HG02588 (cell line): ENCODE measurements at regions not wholly inside any gene's neighbourhood (a gene's known extent, or its start where the extent isn't known, plus 50 kb on each side); places are given as distances from the start of the nearest gene placed in this dataset.

Experiments
- ATAC-seq: cut with Tn5 transposase; IDR thresholded peaks from one replicate; pipeline ENCODE4 v1.9.1; 2021; ENCODE audit warnings: mild to moderate bottlenecking, moderate library complexity; ENCODE audit not compliant: unreplicated experiment

DNA sequence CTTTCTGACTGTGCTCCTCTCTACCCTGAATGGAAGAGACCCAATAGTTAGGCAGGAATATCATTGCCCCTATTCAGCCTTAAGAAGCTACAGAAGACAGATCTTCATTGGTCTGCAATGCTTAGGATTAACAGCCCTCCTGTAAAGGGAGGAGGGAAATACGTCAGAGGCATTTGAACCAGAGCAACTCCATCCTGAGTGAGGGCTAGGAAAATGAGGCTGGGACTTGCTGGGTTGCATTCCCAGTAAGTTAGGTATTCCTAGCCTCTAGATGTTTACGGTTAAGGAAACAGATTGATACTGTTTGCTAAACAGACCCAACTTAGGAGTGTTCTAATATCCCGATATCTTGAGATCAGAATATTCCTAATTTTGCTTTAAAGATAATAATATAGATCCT lies 63.5 kb downstream of the PCDH18 start:
- ATAC-seq, result no peak

DNA sequence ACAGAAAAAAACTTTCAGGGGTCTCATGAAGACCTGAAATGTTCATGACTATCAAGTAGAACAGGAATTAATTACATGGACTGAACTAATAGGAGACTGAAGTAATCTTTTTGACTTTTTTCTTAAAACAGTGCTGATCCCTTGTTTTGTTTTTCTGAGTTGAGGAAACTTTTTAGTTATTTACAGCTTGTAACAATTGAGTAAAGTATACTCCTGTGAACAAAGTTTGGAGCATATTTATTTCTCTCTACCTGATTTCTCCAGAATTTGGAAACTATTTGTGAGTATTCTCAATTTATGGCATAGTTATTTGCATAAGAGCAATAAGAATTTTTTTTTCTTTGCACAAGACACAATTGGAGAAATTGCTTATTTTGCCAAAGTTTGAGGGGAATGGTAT lies 64.8 kb downstream of the PCDH18 start:
- ATAC-seq, result no peak

DNA sequence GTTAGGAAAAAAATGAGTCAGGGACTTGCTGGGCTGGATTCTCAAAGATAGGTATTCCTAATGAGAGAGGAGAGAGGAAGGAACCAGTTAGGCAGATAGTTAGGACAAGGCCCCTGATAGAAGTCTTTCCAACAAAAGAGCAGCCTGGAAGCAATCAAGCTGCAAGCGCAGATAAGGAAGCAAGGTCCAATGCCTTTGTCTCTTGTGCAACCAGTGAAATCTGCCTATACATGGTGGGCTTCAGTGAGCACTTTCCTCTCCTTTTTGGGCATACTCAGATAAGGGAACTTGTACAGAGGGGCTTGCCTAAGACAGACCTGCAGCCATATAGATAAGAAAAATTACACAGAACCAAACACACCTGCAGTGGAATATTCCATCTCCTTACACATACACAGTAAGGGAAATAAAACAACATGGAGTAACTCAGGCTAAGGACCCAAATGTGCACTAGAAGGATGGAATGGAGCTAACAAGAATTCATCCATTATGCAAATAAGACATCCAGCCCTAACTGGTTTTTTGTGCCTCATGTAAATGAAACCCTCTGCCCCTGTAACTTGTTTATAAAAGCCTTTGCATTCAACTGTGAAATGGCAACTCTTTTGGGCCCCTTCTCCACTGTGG lies 68.8 kb downstream of the PCDH18 start:
- ATAC-seq, result no peak

DNA sequence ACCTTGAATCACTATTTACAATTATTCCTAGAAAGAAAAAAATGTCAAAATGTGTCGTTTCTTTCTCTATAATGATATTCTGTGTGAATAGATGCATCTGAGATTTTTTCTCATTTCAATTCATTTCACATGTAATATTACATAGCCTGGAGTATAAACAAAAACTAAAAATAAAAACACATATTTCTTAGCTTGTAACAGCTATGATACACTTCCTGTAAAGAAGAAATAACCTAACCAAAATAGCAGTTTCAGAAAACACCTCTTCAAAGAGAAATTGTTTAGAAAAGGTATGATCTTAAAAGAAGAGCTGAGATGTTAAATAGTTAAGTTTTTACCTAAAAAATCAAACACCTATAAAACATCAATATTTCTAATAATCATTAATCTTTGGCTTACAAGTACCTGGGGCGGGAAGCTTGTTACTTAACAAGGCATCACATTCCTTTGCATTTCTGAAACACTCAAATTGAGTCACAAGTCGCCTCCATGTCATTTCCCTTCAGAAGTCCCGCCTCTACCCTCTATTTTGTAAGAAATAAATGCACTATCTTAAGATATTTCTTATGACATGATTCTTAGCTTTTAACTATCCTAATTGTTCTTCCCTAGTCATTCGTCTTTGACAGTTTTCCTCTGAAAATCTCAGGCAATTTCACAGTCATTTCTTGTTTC lies 76.5 kb downstream of the PCDH18 start:
- no peak for ATAC-seq

DNA sequence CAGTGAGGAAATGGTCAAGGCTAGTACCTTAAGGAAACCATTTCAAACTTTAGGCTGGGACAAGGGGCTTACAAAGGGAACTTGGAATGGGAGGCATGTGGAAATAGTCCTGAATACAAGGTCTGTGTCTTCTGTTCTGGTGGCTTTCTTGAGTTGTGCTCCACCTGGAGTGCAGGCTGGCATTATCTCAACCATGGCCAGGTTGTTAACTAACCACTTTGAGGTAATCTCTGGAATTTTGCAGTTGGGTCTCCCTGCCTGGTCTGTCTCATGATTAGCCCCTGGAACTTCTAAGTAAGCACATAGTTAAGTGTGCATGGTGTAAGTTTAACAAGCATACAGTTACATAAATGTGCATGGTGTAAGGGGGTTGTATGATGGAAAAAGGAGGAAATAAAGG lies 77.5 kb downstream of the PCDH18 start:
- ATAC-seq, result no peak

DNA sequence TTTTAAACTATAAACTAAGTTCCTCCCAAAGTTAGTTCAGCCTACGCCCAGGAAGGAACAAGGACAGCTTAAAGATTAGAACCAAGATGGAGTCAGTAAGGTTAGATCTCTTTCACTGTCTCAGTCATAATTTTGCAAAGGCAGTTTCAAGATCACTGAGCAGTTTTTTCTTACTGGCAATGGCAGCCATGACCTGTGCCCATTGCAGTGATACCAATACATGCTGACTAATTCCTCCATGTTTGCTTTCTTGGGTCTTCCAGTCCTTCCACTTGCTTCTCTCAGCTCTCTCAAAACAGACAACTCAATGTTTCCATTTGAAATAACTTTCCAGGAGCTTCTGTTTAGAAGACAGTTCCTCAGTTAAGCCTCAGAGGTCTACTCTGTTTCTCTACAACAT lies 79.5 kb downstream of the PCDH18 start:
- no peak for ATAC-seq

DNA sequence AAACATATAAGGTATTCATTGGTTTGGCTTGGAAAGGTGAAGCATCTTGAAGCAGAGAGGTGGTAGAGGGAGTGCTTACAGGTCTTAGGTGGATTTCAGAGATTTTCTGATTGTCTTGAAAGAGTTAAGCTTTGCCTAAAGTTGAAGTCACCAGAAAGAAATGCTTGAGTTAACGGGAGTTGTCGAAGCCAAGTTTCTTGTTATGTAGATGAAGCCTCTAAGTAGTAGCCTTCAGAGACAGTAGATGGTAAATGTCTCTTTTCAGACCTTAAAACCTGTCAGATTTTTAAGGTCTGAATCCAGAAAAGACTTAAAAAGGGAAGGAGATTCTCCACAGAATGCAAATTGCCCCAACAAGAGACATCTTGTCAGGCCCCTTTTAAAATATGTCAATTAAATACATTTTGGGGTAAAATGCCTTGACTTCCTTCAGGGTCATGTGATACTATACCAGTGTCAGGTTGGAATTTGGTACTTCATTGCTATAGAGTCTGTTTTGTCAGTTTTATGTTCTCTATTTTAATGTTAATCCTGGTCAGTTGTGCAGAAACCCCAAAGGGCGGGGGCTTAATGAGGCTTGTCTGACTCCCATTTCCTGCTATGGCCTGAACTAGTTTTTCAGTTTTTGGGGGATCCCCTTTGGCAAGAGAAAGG lies 81.0 kb downstream of the PCDH18 start:
- ATAC-seq, result no peak

DNA sequence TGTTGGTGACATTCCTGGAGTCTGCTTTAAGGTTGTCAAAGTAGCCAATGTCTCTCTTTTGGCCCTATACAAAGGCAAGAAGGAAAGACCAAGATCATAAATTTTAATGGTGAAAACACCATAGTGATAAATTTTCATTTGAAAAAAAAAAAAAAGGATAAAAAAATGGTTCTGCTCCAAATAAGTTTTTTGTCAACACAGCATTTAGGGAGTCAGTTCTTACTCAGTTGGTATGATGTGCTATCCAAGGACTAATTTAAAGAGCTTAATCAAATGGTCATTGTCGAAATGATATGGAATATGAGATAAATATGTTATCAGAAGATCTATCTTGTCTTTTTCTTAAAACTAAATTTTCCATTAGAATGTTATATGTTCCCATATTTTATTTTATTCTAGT lies 83.9 kb downstream of the PCDH18 start:
- ATAC-seq, result no peak

DNA sequence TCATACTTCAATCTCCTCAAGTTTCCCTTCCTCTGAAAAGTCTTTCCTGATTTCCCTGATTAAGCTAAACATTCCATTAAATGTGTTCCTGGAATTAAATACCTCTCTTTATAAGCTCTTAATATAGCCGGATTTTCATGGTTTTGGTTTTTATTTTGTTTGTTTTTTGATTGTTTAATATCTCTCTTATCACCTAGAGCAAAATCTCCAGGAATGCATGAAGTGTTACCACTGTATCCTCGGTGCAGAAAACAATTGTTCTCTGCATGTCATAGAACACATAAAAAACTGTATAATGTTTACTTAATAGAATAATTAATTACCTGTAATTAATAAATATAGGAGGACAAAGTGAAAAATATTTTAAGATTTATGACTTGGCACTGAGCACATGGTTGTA lies 86.2 kb downstream of the PCDH18 start:
- ATAC-seq, result no peak

DNA sequence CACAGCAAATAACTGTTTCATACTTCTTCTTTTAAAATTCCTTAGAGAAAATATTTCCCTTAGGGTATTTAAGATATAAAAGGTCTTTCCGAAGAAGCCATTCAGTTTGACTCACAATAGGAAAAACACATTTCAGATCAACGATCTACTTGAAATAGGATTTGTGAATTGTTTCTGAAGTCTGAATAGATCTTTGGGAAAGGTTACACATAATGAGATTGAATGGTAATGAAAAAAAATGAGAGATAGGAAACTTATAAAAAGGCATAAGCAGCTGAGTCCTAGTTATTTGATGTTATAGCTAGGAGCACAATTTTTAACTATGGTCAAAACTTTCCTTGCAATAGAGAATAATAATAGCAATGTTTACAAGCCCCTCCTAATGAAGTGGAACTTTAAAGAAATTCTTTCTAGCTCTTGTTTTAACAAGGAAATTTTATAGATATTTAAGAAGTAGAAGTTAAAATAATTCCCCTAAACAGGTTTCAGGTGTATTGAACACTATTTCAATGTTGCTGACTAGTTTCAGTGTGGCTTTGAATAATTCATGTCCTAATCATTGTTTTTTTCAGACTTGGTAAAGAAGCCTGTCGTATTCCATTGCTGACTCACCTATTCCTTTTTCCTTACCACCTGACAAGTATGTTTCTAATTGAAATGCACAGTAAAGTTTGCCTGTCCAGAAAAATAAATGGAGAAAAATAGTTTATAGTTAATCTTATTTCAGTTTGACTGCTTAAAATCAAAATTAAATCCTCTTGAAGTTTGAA lies 89.1 kb downstream of the PCDH18 start:
- no peak for ATAC-seq

DNA sequence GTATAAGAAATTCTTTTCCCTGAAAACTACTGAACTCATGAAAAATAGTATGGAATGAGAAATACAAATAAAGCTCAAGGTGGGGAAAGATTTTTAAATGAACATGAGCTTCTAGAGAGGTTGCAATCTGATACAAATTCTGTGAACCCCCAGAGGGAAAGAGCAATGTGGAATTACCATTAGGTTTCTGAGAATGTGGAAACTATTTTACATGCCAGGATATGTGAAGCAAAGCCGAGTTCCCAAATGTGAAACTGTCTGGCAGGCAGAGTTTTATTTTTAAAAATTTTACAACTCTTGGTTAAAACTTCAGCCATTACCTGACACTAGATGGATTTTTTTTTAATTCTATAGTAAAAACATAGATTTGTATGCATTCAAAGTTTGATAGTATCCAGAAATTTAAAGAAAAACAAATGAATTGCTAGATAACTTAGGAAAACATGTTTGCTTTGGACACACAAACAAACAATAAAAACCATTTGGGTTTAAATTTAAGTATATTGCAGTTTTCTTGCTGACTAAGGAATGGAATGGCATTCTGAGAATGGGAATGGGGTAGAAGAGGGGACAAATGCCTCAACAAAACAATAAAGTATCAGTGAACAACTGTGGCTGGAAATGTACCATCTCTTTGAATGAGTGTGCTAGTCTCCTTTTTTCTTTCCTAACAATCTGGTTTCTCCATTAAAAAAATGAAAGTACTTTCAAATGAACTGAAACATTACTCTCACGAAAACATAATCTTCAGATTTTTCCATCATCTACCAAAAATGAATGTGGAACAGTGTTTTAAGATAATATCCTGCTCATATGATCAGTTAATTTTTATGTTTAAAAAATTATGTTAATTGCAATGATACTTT lies 99.6 kb downstream of the PCDH18 start:
- no peak for ATAC-seq

DNA sequence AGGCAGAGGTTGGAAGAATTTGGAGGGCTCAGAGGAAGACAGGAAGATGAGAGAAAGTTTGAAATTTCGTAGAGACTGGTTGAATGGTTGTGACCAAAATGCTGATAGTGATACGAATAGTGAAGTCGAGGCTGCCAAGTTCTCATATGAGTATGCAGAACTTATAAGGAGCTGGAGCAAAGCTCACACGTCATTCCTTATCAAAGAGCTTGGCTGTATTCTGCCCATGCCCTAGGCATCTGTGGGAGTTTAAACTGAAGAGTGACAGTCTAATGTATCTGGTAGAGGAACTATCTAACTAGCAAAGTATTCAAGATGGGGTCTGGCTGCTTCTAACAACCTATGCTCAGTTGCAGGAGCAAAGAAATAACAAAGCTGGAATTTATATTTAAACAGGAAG lies 102.1 kb downstream of the PCDH18 start:
- ATAC-seq, result no peak

DNA sequence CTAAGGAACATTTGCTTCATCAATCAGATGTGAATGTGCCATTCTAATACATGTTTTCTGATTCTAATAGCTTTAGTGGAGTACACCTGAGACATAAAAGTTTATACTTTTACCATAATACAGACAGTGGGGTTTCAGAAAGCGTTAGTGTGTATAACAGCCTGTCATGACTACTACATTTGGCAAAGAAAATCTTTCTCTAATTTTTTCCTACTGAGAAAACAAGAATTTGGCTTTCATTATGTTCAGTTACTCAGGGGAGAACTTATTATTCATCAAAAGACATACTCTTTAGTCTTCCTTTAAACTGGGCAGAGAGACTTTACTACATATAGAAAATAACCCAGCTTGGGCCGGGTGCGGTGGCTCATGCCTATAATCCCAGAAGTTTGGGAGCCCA lies 104.9 kb downstream of the PCDH18 start:
- no peak for ATAC-seq

DNA sequence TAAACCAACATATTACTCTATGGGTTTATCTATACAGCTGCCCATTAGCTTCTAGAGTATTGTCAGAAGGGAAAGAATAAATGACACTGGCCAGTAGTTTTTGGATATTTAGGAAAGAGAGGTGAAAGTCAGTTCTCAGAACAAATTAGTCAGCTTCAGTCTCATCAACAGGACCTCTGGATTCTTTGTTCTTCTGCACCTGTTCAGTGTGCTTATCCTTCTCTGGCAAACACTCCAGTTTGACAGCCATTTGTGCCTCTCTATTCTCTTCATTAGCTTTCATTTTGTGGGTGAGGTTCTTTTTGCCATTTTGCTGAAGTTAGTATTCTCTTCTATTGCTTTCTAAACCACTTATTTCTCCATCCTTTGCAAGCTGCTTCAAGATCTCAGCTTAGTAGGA lies 107.0 kb downstream of the PCDH18 start:
- no peak for ATAC-seq

DNA sequence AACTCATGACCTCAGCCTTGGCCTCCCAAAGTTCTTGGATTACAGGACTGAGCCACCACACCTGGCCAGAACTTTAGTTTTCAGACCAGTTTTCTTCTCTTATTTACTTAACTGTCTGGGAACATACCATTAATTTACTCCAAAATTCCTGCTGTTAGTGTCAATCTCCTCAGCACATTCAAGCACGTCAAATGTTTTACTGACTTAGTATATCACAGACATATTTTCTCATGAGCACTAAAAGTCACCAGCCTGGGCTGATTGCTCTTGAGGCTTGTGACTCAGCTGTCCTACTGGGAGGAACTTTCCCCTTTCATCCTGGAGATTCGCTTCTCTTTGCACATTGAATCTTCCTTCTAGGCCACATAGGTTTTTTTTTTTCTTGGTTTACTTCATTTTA lies 109.6 kb downstream of the PCDH18 start:
- no peak for ATAC-seq

DNA sequence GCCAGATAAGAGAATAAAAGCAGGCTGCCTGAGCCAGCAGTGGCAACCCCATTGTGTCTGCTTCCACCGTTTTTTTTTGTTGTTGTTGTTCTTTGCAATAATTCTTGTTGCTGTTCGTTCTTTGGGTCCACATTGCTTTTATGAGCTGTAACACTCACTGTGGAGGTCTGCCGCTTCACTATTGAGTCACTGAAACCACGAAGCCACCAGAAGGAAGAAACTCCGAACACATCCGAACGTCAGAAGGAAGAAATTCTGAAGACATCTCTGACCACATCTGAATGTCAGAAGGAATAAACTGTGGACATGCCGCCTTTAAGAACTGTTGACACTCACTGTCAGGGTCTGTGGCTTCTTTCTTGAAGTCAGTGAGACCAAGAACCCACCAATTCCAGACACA lies 110.5 kb downstream of the PCDH18 start:
- no peak for ATAC-seq

DNA sequence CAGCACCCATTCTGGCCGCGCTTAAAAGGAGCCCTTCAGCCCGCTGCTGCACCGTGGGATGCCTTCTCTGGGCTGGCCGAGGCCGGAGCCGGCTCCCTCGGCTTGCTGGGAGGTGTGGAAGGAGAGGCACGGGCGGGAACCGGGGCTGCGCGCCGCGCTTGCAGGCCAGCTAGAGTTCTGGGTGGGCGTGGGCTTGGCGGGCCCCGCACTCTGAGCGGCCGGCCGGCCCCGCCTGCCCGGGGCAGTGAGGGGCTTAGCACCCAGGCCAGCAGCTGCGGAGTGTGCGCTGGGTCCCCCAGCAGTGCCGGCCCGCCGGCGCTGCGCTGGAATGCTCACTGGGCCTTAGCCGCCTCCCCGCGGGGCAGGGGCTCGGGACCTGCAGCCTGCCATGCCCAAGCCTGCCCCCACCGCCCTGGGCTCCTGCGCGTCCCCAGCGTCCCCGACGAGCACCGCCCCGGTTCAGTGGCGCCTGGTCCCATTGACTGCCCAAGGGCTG lies 111.3 kb downstream of the PCDH18 start:
- ATAC-seq, result no peak

DNA sequence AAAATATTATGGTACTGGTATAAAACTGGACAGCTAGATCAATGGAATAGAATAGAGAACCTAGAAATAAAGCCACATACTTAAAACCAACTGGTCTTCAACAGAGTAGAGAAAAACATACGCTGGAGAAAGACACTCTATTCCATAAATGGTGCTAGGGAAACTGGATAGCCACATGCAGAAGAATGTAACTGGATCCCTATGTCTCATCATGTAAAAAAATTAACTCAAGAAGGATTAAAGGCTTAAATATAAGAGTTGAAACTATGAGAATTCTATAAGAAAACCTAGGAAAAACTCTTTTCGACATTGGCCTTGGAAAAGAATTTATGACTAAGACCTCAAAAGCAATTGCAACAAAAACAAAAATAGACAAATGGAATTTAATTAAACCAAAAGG lies 114.6 kb downstream of the PCDH18 start:
- no peak for ATAC-seq

DNA sequence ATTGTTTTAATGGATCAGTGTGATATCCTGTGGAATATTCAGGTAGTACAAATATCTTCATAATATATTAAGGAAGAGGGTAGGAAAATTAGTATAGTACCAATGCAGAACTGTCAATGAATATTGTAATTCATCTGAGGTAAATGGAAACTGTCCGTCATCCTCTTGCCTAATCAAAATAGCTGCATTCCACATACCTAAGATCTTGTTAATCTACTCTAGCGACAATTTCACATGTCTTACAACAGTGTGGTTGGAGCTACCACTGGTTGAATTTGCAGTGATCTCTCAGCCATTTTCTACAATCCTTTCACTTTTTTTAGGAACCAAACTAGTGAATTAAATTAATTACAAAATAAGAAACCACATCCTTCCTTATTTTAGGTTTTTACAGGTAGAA lies 117.5 kb downstream of the PCDH18 start:
- ATAC-seq, result no peak

DNA sequence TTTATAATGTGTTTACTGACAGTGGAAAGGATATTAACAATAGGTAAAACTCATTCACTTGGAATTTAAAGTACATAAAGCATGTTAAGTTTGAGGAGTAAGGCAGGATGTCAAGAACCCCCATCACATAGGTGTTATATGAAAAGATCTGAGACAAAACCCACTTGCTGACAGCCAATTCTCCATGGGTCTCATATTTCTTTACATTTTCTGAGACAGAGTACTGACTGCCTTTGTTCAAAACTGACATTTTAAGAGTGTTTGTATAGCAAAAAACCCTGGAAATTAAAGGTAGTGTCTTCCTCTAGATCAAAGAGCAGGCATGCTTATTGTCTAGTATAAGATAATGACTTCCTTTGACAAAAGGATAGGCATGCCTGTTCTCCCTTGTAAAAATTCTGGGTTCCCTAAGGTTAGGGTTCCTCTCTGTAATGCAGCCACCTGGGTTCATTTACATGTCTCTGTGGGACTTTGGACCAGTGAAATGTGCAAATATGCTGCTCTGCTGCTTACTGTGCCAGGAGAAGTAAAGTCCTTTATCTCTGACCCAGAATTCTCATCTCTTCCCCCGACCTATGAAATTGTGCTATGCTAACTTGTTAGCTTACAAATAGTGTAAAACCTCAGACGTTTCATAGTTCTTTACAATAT lies 123.6 kb downstream of the PCDH18 start:
- no peak for ATAC-seq
